H9 (cell line): ENCODE measurements at regions not wholly inside any gene's neighbourhood (a gene's known extent, or its start where the extent isn't known, plus 50 kb on each side); places are given as distances from the start of the nearest gene placed in this dataset.

Experiments used
- DNase-seq: peaks from one replicate; pipeline ENCODE4 v3.0.0-alpha.2; 2017
- H2AFZ ChIP-seq: one replicate; pipeline ENCODE4 v1.6.1; 2013; ENCODE audit warnings: mild to moderate bottlenecking, low read length, control low read depth, moderate library complexity
- H2AK5ac ChIP-seq: 2 replicates; pipeline ENCODE4 v1.6.1; 2013; ENCODE audit warnings: low read length, control low read depth, mixed read lengths; ENCODE audit not compliant: insufficient read length
- H2BK120ac ChIP-seq: one replicate; pipeline ENCODE4 v1.6.1; 2013; ENCODE audit warnings: low read depth, mild to moderate bottlenecking, low read length, control low read depth, inconsistent platforms; ENCODE audit not compliant: poor library complexity, severe bottlenecking
- H2BK12ac ChIP-seq: 2 replicates; pipeline ENCODE4 v1.6.1; 2013; ENCODE audit warnings: low read length, control low read depth, mixed read lengths, low read depth; ENCODE audit not compliant: insufficient read length
- H2BK15ac ChIP-seq: 2 replicates; pipeline ENCODE4 v1.6.1; 2013; ENCODE audit warnings: low read depth, low read length, control low read depth
- H2BK20ac ChIP-seq: one replicate; pipeline ENCODE4 v1.6.1; 2013; ENCODE audit warnings: low read depth, mild to moderate bottlenecking, low read length, control low read depth, inconsistent platforms; ENCODE audit not compliant: poor library complexity, severe bottlenecking
- H2BK5ac ChIP-seq: 2 replicates; pipeline ENCODE4 v1.6.1; 2013; ENCODE audit warnings: low read length, control low read depth, mixed read lengths; ENCODE audit not compliant: insufficient read length
- H3K14ac ChIP-seq: 2 replicates; pipeline ENCODE4 v1.6.1; 2013; ENCODE audit warnings: low read length, control low read depth; ENCODE audit not compliant: insufficient read depth
- H3K18ac ChIP-seq: 2 replicates; pipeline ENCODE4 v1.6.1; 2013; ENCODE audit warnings: low read depth, mild to moderate bottlenecking, mixed read lengths, low read length, control low read depth; ENCODE audit not compliant: insufficient read length
- H3K23ac ChIP-seq: 2 replicates; pipeline ENCODE4 v1.6.1; 2013; ENCODE audit warnings: low read length, control low read depth, mixed read lengths, low read depth; ENCODE audit not compliant: insufficient read length
- H3K23me2 ChIP-seq: 2 replicates; pipeline ENCODE4 v1.6.1; 2013; ENCODE audit warnings: low read depth, mild to moderate bottlenecking, mixed read lengths, low read length, control low read depth; ENCODE audit not compliant: insufficient read length, poor library complexity, severe bottlenecking
- H3K27ac ChIP-seq: 2 replicates; pipeline ENCODE4 v1.5.1; 2013; ENCODE audit warnings: low read length, control low read depth, mixed read lengths, low read depth; ENCODE audit not compliant: insufficient read length
- H3K27me3 ChIP-seq: 2 replicates; pipeline ENCODE4 v1.6.1; 2013; ENCODE audit warnings: low read length, control low read depth, inconsistent platforms; ENCODE audit not compliant: insufficient read depth
- H3K4ac ChIP-seq: 2 replicates; pipeline ENCODE4 v1.6.1; 2013; ENCODE audit warnings: low read depth, mild to moderate bottlenecking, control low read depth, inconsistent platforms, low read length, moderate library complexity
- H3K4me1 ChIP-seq: 2 replicates; pipeline ENCODE4 v1.6.1; 2013; ENCODE audit warnings: low read length, control low read depth, inconsistent platforms; ENCODE audit not compliant: insufficient read depth
- H3K4me2 ChIP-seq: 2 replicates; pipeline ENCODE4 v1.6.1; 2013; ENCODE audit warnings: low read length, control low read depth, mixed read lengths; ENCODE audit not compliant: insufficient read length, insufficient read depth
- H3K56ac ChIP-seq: 2 replicates; pipeline ENCODE4 v1.6.1; 2013; ENCODE audit warnings: low read depth, mild to moderate bottlenecking, mixed read lengths, low read length, control low read depth; ENCODE audit not compliant: insufficient read length
- H3K79me1 ChIP-seq: 2 replicates; pipeline ENCODE4 v1.6.1; 2013; ENCODE audit warnings: low read depth, mild to moderate bottlenecking, moderate library complexity, low read length, control low read depth, inconsistent platforms; ENCODE audit not compliant: insufficient read depth, poor library complexity, severe bottlenecking
- H3K79me2 ChIP-seq: 2 replicates; pipeline ENCODE4 v1.6.1; 2013; ENCODE audit warnings: low read length, control low read depth, inconsistent platforms; ENCODE audit not compliant: insufficient read depth
- H3K9ac ChIP-seq: 2 replicates; pipeline ENCODE4 v1.6.1; 2013; ENCODE audit warnings: low read length, control low read depth, mixed read lengths; ENCODE audit not compliant: insufficient read length; ENCODE audit errors: extremely low read depth
- H3K9me3 ChIP-seq: one replicate; pipeline ENCODE4 v1.6.1; 2013; ENCODE audit warnings: low read depth, low read length, inconsistent platforms; ENCODE audit not compliant: control insufficient read depth
- H3T11ph ChIP-seq: one replicate; pipeline ENCODE4 v1.6.1; 2013; ENCODE audit warnings: mild to moderate bottlenecking, low read length, control low read depth, inconsistent platforms
- H4K20me1 ChIP-seq: one replicate; pipeline ENCODE4 v1.6.1; 2013; ENCODE audit not compliant: control insufficient read depth, insufficient read length, insufficient read depth
- H4K5ac ChIP-seq: 2 replicates; pipeline ENCODE4 v1.6.1; 2013; ENCODE audit warnings: low read depth, mild to moderate bottlenecking, mixed read lengths, low read length, control low read depth; ENCODE audit not compliant: insufficient read length
- H4K8ac ChIP-seq: replicated peaks from 2 replicates; pipeline ENCODE4 v1.6.1; 2013; ENCODE audit warnings: low read length, control low read depth, mixed read lengths, low read depth; ENCODE audit not compliant: insufficient read length
- H4K91ac ChIP-seq: 2 replicates; pipeline ENCODE4 v1.6.1; 2013; ENCODE audit warnings: low read depth, mild to moderate bottlenecking, moderate library complexity, mixed read lengths, low read length, control low read depth; ENCODE audit not compliant: insufficient read length
- H3K27ac Mint-ChIP-seq, 3 experiments: 2 replicates in 2 of 3; 3 replicates in 1 of 3; pipeline ENCODE4 v1.8.0; 2020 to 2021; ENCODE audit warnings: mixed read lengths in 3 of 3, mild to moderate bottlenecking in 1 of 3, moderate library complexity in 1 of 3
- H3K27me3 Mint-ChIP-seq: 2 replicates; pipeline ENCODE4 v1.8.0; 2021; ENCODE audit warnings: low read depth, mild to moderate bottlenecking, moderate library complexity, mixed read lengths
- H3K36me3 Mint-ChIP-seq, 3 experiments: 2 replicates in 2 of 3; 3 replicates in 1 of 3; pipeline ENCODE4 v1.8.0; 2020 to 2021; ENCODE audit warnings: low read depth in 3 of 3, mixed read lengths in 3 of 3; ENCODE audit not compliant: insufficient read depth in 1 of 3
- H3K4me1 Mint-ChIP-seq, 2 experiments: 2 replicates each; pipeline ENCODE4 v1.8.0; 2020; ENCODE audit warnings: mixed read lengths in 2 of 2
- H3K4me3 Mint-ChIP-seq, 2 experiments: 2 replicates in 1 of 2; 3 replicates in 1 of 2; pipeline ENCODE4 v1.8.0; 2020 to 2021; ENCODE audit warnings: mild to moderate bottlenecking in 2 of 2, mixed read lengths in 2 of 2, moderate library complexity in 1 of 2
- H3K9me3 Mint-ChIP-seq, 2 experiments: 2 replicates in 1 of 2; 3 replicates in 1 of 2; pipeline ENCODE4 v1.8.0; 2020; ENCODE audit warnings: mild to moderate bottlenecking in 2 of 2, mixed read lengths in 2 of 2, moderate library complexity in 1 of 2
- WGBS: extraction: QIAGEN DNeasy Blood & Tissue Kit; methylation state at CpG from one replicate; pipeline ENCODE4 v1.1.7; 2013; ENCODE audit warnings: missing lambda C conversion rate, low lambda C conversion rate, mixed read lengths; ENCODE audit not compliant: insufficient read length; ENCODE audit errors: extremely low coverage; 5-methylcytosine and 5-hydroxymethylcytosine counted together
- TF ChIP-seq, protein P1 (sequence below): fragments of 200-600 bp; sonication (generic); conservative IDR thresholded peaks from 3 replicates; pipeline ENCODE4 v1.8.0; 2021; ENCODE audit warnings: antibody characterized with exemption, mild to moderate bottlenecking

DNA sequence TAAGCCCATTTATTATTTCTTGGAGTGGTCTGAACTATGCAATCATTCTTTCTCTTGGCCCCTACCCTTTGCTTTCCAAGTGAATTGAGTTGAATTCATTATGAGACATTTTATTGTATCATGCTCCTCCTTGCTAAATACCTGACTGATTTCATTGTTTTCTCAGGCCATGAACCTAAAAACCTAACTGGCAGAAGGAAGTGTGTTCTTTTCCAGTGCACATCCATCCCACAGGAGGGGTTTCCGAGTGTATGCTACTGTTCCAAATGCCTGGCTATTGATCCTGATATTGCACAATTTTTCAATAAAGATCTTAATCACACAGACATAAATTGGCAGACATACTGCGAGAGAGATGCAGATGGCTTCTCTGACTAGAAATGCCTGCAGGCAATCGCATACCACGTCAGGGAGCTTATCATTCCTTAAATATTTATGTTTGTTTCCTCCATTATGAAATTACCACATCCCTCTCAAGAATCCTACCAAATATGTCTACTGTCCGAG is 162.2 kb upstream of the EGLN3 start:
- Histone ChIP-seq H3K9me3 (no peaks in the 10 kb centered on the region), H4K20me1 (no peaks in the 10 kb centered on the region), H2AK5ac (no peak overlapping the region), H3K79me2 (no peaks in the 10 kb centered on the region), H2BK15ac (no peak overlapping the region), H3K27me3 (no peaks in the 10 kb centered on the region), H3K4me1 (no peaks in the 10 kb centered on the region), H3K18ac (no peak overlapping the region), H3K23me2 (no peaks in the 10 kb centered on the region), H4K91ac (no peak overlapping the region), H3K4ac (no peak overlapping the region), H3K4me2 (no peak overlapping the region), H2AFZ (no peak overlapping the region), H2BK5ac (no peak overlapping the region), H2BK12ac (no peak overlapping the region), H3K9ac (no peak overlapping the region), H3K23ac (no peak overlapping the region), H4K8ac (no peak overlapping the region), H4K5ac (no peak overlapping the region), H3K27ac (no peak overlapping the region), H3T11ph (no peak overlapping the region), H3K56ac (no peak overlapping the region), H3K79me1 (no peaks in the 10 kb centered on the region), H2BK20ac (no peak overlapping the region), H2BK120ac (no peak overlapping the region), H3K14ac (no peak overlapping the region)
- DNase-seq, result no peak
- H3K4me1 Mint-ChIP-seq, result 0 out of 4 replicates have a peak, but pooled peaks cover 0 to 6% of the 10 kb centered on the region in 2 experiments
- no peaks in the 10 kb centered on the region for H3K36me3 Mint-ChIP-seq
- no peak overlapping the region for H3K27ac Mint-ChIP-seq
- no peak overlapping the region for H3K4me3 Mint-ChIP-seq
- H3K27me3 Mint-ChIP-seq, result no peaks in the 10 kb centered on the region
- WGBS, result no CpG with 5 or more reads among the region's 5 CpGs
- TF ChIP-seq, protein P1, sequence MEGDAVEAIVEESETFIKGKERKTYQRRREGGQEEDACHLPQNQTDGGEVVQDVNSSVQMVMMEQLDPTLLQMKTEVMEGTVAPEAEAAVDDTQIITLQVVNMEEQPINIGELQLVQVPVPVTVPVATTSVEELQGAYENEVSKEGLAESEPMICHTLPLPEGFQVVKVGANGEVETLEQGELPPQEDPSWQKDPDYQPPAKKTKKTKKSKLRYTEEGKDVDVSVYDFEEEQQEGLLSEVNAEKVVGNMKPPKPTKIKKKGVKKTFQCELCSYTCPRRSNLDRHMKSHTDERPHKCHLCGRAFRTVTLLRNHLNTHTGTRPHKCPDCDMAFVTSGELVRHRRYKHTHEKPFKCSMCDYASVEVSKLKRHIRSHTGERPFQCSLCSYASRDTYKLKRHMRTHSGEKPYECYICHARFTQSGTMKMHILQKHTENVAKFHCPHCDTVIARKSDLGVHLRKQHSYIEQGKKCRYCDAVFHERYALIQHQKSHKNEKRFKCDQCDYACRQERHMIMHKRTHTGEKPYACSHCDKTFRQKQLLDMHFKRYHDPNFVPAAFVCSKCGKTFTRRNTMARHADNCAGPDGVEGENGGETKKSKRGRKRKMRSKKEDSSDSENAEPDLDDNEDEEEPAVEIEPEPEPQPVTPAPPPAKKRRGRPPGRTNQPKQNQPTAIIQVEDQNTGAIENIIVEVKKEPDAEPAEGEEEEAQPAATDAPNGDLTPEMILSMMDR, result no peak
- H3K9me3 Mint-ChIP-seq, result peaks cover 5 to 9% of the 10 kb centered on the region in 2 experiments; a peak in 3 of 5 replicates
